ENCODE measurements at regions not wholly inside any gene's neighbourhood (a gene's known extent, or its start where the extent isn't known, plus 50 kb on each side); places are given as distances from the start of the nearest gene placed in this dataset.

DNA sequence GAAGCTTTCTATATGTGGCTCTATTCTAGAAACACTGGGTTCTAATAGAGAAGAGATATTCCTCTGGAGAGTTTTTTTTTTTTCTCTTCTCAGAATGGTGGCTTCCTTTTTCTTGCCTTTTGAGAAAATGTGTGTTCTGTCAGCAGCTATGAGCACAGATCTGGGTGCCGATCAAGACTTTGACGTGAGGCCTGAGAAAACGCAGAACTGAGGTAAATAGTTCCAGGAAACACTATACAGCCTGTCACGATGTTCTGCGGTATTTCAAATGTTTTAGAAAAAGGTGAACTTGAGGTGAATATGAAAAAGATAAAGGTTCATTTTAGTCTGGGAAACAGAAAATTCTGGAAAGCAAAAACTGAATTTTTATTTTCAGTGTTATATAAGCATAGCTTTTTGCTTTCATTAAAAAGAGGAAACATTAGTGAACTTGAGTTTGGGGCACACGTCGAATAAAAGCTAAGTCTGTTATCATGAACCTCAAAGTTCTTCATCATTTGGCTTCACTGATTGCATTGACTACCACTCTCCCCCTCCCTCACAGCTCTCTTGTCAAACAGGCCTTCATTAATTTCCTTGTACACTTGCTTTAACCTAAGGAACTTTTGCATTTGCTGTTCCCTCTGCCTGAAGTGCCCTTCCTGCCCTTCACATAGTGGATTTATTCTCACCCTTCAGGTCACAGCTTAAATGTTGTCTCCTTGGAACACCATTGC, 265.1 kb downstream of the NFKBIZ start:
- no peak for TF ChIP-seq ZNF792 (CRISPR knock-in tag; IDR thresholded peaks at IDR 0.05)
- TF ChIP-seq, protein P1, sequence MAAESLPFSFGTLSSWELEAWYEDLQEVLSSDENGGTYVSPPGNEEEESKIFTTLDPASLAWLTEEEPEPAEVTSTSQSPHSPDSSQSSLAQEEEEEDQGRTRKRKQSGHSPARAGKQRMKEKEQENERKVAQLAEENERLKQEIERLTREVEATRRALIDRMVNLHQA (CRISPR knock-in tag; IDR thresholded peaks at IDR 0.05) = no peak
- TF ChIP-seq NFIC (IDR thresholded peaks at IDR 0.05; ENCODE audit: low read length) = no peak
